HepG2 (cell line): ENCODE measurements at regions not wholly inside any gene's neighbourhood (a gene's known extent, or its start where the extent isn't known, plus 50 kb on each side); places are given as distances from the start of the nearest gene placed in this dataset.

Experiments
- ATF1 ChIP-seq: IDR thresholded peaks from 2 replicates; pipeline ENCODE4 v1.6.1; 2016; ENCODE audit warnings: mild to moderate bottlenecking, control low read depth
- ATF7-NPFF ChIP-seq: sonication (generic); formaldehyde crosslinking; IDR thresholded peaks from 2 replicates; pipeline ENCODE4 v1.8.1; 2023; ENCODE audit warnings: mild to moderate bottlenecking, low read depth, missing genetic modification reagents, moderate library complexity
- BORCS8-MEF2B ChIP-seq: sonication (generic); formaldehyde crosslinking; IDR thresholded peaks from 2 replicates; pipeline ENCODE4 v1.8.0; 2022; ENCODE audit warnings: mild to moderate bottlenecking, missing genetic modification reagents
- CREB1 ChIP-seq, 2 experiments: fragments of 450-650 bp in 1 of 2; IDR thresholded peaks; 2 replicates each; pipeline ENCODE4 v1.6.1; 2016 to 2017; ENCODE audit warnings: control low read depth in 1 of 2, mild to moderate bottlenecking in 1 of 2, missing compliant biosample characterization in 1 of 2, missing genetic modification characterization in 1 of 2
- GLI4 ChIP-seq: sonication (generic); formaldehyde crosslinking; IDR thresholded peaks from 2 replicates; pipeline ENCODE4 v1.5.1; 2020; ENCODE audit warnings: missing genetic modification reagents, mild to moderate bottlenecking, moderate library complexity, borderline replicate concordance
- KLF12 ChIP-seq: sonication (generic); formaldehyde crosslinking; IDR thresholded peaks from 2 replicates; pipeline ENCODE4 v1.4.0; 2020; ENCODE audit warnings: missing genetic modification reagents, borderline replicate concordance
- NFKB2 ChIP-seq: sonication (generic); formaldehyde crosslinking; IDR thresholded peaks from 2 replicates; pipeline ENCODE4 v1.4.0; 2020; ENCODE audit warnings: missing genetic modification reagents, borderline replicate concordance
- NONO ChIP-seq, 2 experiments: fragments of 450-650 bp in 1 of 2; sonication (generic) in 1 of 2; formaldehyde crosslinking in 1 of 2; IDR thresholded peaks in 1 of 2; conservative IDR thresholded peaks in 1 of 2; 2 replicates each; pipeline versions ENCODE4 v1.6.1 to v1.8.0; 2017 to 2022; ENCODE audit warnings: mild to moderate bottlenecking in 1 of 2, missing genetic modification reagents in 1 of 2, moderate library complexity in 1 of 2
- POLR2A ChIP-seq, 2 experiments: IDR thresholded peaks; 2 replicates each; pipeline ENCODE4 v1.6.1; 2011; ENCODE audit warnings: low read depth in 2 of 2, low read length in 2 of 2, mild to moderate bottlenecking in 1 of 2, moderate library complexity in 1 of 2; ENCODE audit not compliant: insufficient read depth in 1 of 2
- SIX4 ChIP-seq: sonication (generic); formaldehyde crosslinking; IDR thresholded peaks from 2 replicates; pipeline ENCODE4 v1.4.0; 2020; ENCODE audit warnings: missing genetic modification reagents
- SRSF1 ChIP-seq: fragments of 200-400 bp; formaldehyde crosslinking; optimal IDR thresholded peaks from 2 replicates; pipeline ENCODE3; 2017; ENCODE audit warnings: mild to moderate bottlenecking, low read depth, low read length, moderate library complexity
- ZFAT ChIP-seq: sonication (generic); formaldehyde crosslinking; conservative IDR thresholded peaks from 2 replicates; pipeline ENCODE4 v1.8.1; 2023; ENCODE audit warnings: missing genetic modification reagents, inconsistent platforms
- ZNF296 ChIP-seq: sonication (generic); formaldehyde crosslinking; conservative IDR thresholded peaks from 2 replicates; pipeline ENCODE4 v1.5.0; 2020; ENCODE audit warnings: mild to moderate bottlenecking, missing genetic modification reagents
- ZNF329 ChIP-seq: sonication (generic); formaldehyde crosslinking; IDR thresholded peaks from 2 replicates; pipeline ENCODE4 v1.9.0; 2021; ENCODE audit warnings: low read depth, mild to moderate bottlenecking, missing genetic modification reagents
- ZNF564 ChIP-seq: sonication (generic); formaldehyde crosslinking; IDR thresholded peaks from 2 replicates; pipeline ENCODE4 v1.8.1; 2023; ENCODE audit warnings: mild to moderate bottlenecking, missing genetic modification reagents
- ZNF572 ChIP-seq: sonication (generic); formaldehyde crosslinking; IDR thresholded peaks from 2 replicates; pipeline ENCODE4 v1.5.1; 2020; ENCODE audit warnings: mild to moderate bottlenecking, missing genetic modification reagents
- ZNF644 ChIP-seq: IDR thresholded peaks from 2 replicates; pipeline ENCODE4 v1.6.1; 2016; ENCODE audit warnings: low read depth
- ZNF879 ChIP-seq: sonication (generic); formaldehyde crosslinking; IDR thresholded peaks from 2 replicates; pipeline ENCODE4 v1.8.1; 2023; ENCODE audit warnings: missing genetic modification reagents
- ZZZ3 ChIP-seq: sonication (generic); formaldehyde crosslinking; IDR thresholded peaks from 2 replicates; pipeline ENCODE4 v1.4.0; 2020; ENCODE audit warnings: missing genetic modification reagents, mild to moderate bottlenecking, borderline replicate concordance
- TF ChIP-seq, protein P1 (sequence below): IDR thresholded peaks from 2 replicates; pipeline ENCODE4 v1.4.0; 2020; ENCODE audit warnings: mild to moderate bottlenecking, missing genetic modification reagents
- TF ChIP-seq, protein P2 (sequence below): fragments of 450-650 bp; IDR thresholded peaks from 2 replicates; pipeline ENCODE4 v1.6.1; 2017
- TF ChIP-seq, protein P3 (sequence below): sonication (generic); formaldehyde crosslinking; IDR thresholded peaks from 2 replicates; pipeline ENCODE4 v1.4.0; 2020; ENCODE audit warnings: missing genetic modification reagents

DNA sequence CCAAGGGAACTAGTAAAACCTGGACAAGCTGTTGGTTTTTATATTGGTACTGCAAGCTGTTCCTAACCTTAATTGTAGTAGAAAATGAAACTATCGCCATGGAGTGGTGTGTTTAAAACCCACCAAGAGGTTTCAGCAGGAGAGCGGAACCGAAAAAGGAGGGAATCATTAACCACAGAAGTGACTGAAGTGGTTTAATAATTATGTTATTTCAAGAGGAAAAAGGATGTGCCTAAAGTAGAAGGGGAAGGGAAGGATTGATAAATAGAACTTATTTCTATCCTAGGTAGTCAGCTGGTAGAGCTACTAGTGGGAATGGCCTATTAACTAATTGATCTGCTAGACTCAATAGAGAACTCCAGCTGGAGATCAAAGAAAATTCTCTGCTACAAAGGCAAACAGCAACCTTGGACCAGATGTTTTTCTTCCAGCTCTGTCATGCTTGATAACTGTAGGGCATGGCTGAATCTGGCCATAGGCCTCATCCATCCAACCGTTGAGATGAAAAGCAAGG lies 91.8 kb downstream of the BAMBI start (continued):
- TF ChIP-seq, protein P1, sequence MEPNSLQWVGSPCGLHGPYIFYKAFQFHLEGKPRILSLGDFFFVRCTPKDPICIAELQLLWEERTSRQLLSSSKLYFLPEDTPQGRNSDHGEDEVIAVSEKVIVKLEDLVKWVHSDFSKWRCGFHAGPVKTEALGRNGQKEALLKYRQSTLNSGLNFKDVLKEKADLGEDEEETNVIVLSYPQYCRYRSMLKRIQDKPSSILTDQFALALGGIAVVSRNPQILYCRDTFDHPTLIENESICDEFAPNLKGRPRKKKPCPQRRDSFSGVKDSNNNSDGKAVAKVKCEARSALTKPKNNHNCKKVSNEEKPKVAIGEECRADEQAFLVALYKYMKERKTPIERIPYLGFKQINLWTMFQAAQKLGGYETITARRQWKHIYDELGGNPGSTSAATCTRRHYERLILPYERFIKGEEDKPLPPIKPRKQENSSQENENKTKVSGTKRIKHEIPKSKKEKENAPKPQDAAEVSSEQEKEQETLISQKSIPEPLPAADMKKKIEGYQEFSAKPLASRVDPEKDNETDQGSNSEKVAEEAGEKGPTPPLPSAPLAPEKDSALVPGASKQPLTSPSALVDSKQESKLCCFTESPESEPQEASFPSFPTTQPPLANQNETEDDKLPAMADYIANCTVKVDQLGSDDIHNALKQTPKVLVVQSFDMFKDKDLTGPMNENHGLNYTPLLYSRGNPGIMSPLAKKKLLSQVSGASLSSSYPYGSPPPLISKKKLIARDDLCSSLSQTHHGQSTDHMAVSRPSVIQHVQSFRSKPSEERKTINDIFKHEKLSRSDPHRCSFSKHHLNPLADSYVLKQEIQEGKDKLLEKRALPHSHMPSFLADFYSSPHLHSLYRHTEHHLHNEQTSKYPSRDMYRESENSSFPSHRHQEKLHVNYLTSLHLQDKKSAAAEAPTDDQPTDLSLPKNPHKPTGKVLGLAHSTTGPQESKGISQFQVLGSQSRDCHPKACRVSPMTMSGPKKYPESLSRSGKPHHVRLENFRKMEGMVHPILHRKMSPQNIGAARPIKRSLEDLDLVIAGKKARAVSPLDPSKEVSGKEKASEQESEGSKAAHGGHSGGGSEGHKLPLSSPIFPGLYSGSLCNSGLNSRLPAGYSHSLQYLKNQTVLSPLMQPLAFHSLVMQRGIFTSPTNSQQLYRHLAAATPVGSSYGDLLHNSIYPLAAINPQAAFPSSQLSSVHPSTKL (CRISPR knock-in tag): peak; percentile 87
- TF ChIP-seq SRSF1 (no peak), KLF12 (CRISPR knock-in tag) (no peak), ZNF564 (CRISPR knock-in tag) (no peak), ZNF572 (no peak), ATF7-NPFF (CRISPR knock-in tag) (no peak), NONO (IDR thresholded peaks at IDR 0.05) (no peak), NONO (CRISPR knock-in tag; conservative IDR thresholded peaks at IDR 0.05) (no peak), ATF1 (0 out of 2 replicates have a peak, but pooled peaks have one; percentile 34), CREB1 (IDR thresholded peaks at IDR 0.05) (no peak), CREB1 (CRISPR knock-in tag; IDR thresholded peaks at IDR 0.05) (no peak), ZNF296 (CRISPR knock-in tag) (no peak), SIX4 (CRISPR knock-in tag) (no peak), NFKB2 (CRISPR knock-in tag) (no peak), ZZZ3 (CRISPR knock-in tag) (no peak), ZNF644 (CRISPR knock-in tag) (peak; percentile 73), GLI4 (CRISPR knock-in tag) (no peak), POLR2A (IDR thresholded peaks at IDR 0.05; ENCODE audit: insufficient read depth in 1 of 2, low read depth in 2 of 2, low read length in 2 of 2) (no peak), ZFAT (no peak), BORCS8-MEF2B (no peak), ZNF329 (CRISPR knock-in tag) (no peak), ZNF879 (CRISPR knock-in tag) (no peak)
- TF ChIP-seq, protein P2, sequence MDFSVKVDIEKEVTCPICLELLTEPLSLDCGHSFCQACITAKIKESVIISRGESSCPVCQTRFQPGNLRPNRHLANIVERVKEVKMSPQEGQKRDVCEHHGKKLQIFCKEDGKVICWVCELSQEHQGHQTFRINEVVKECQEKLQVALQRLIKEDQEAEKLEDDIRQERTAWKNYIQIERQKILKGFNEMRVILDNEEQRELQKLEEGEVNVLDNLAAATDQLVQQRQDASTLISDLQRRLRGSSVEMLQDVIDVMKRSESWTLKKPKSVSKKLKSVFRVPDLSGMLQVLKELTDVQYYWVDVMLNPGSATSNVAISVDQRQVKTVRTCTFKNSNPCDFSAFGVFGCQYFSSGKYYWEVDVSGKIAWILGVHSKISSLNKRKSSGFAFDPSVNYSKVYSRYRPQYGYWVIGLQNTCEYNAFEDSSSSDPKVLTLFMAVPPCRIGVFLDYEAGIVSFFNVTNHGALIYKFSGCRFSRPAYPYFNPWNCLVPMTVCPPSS: no peak
- TF ChIP-seq, protein P3, sequence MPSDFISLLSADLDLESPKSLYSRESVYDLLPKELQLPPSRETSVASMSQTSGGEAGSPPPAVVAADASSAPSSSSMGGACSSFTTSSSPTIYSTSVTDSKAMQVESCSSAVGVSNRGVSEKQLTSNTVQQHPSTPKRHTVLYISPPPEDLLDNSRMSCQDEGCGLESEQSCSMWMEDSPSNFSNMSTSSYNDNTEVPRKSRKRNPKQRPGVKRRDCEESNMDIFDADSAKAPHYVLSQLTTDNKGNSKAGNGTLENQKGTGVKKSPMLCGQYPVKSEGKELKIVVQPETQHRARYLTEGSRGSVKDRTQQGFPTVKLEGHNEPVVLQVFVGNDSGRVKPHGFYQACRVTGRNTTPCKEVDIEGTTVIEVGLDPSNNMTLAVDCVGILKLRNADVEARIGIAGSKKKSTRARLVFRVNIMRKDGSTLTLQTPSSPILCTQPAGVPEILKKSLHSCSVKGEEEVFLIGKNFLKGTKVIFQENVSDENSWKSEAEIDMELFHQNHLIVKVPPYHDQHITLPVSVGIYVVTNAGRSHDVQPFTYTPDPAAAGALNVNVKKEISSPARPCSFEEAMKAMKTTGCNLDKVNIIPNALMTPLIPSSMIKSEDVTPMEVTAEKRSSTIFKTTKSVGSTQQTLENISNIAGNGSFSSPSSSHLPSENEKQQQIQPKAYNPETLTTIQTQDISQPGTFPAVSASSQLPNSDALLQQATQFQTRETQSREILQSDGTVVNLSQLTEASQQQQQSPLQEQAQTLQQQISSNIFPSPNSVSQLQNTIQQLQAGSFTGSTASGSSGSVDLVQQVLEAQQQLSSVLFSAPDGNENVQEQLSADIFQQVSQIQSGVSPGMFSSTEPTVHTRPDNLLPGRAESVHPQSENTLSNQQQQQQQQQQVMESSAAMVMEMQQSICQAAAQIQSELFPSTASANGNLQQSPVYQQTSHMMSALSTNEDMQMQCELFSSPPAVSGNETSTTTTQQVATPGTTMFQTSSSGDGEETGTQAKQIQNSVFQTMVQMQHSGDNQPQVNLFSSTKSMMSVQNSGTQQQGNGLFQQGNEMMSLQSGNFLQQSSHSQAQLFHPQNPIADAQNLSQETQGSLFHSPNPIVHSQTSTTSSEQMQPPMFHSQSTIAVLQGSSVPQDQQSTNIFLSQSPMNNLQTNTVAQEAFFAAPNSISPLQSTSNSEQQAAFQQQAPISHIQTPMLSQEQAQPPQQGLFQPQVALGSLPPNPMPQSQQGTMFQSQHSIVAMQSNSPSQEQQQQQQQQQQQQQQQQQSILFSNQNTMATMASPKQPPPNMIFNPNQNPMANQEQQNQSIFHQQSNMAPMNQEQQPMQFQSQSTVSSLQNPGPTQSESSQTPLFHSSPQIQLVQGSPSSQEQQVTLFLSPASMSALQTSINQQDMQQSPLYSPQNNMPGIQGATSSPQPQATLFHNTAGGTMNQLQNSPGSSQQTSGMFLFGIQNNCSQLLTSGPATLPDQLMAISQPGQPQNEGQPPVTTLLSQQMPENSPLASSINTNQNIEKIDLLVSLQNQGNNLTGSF (CRISPR knock-in tag): no peak
